ENCODE measurements at regions not wholly inside any gene's neighbourhood (a gene's known extent, or its start where the extent isn't known, plus 50 kb on each side); places are given as distances from the start of the nearest gene placed in this dataset.

GRCh38 chr20:52348434-52348833 lies 156.9 kb upstream of the ZFP64 start:
- TF ChIP-seq CTCF (IDR thresholded peaks at IDR 0.05) (no peak), POLR2AphosphoS5 (IDR thresholded peaks at IDR 0.05) (no peak)

All from prostate gland (tissue), 2 donors.